Endothelial cell of umbilical vein (primary cell): ENCODE measurements at regions not wholly inside any gene's neighbourhood (a gene's known extent, or its start where the extent isn't known, plus 50 kb on each side); places are given as distances from the start of the nearest gene placed in this dataset.

Experiments
- BruUV-seq: library from RNA; stranded (reverse); fragments of 400-500 nt; replicated peaks from 2 replicates; lab custom pipeline; 2021; lab: Mats Ljungman, UMichigan
- CTCF ChIA-PET: fragments of 300-600, 350-600 bp; sonication (Branson Sonifier 250); formaldehyde crosslinking; loops from one replicate; lab custom pipeline; 2021; ENCODE audit warnings: antibody characterized with exemption, inconsistent platforms; lab: Charles Lee
- POLR2A ChIA-PET: fragments of 300-600, 350-600 bp; sonication (Branson Sonifier 250); formaldehyde crosslinking; loops from one replicate; lab custom pipeline; 2021; ENCODE audit warnings: antibody characterized with exemption, inconsistent platforms; lab: Charles Lee
- DNase-seq: peaks from one replicate; pipeline ENCODE4 v3.0.0-alpha.2; 2011; ENCODE audit warnings: low read depth, low spot score
- FAIRE-seq: peaks from 2 replicates; lab custom pipeline; 2011; peaks lifted over from hg19 to GRCh38; lab: Jason Lieb, UNC
- H2AFZ ChIP-seq: 2 replicates; pipeline ENCODE4 v1.6.0; 2012; ENCODE audit warnings: low read depth, low read length, control low read depth, inconsistent platforms
- H3K27ac ChIP-seq: 2 replicates; pipeline ENCODE4 v1.5.1; 2011; ENCODE audit warnings: low read depth, mild to moderate bottlenecking, control low read depth, low read length, moderate library complexity; ENCODE audit not compliant: insufficient read depth
- H3K27me3 ChIP-seq, 2 experiments: 2 replicates each; pipeline versions ENCODE4 v1.6.0 to v1.6.1; 2011; ENCODE audit warnings: low read length in 2 of 2, mixed read lengths in 1 of 2; ENCODE audit not compliant: control insufficient read depth in 2 of 2, insufficient read depth in 2 of 2
- H3K36me3 ChIP-seq, 2 experiments: 2 replicates in 1 of 2; 3 replicates in 1 of 2; pipeline ENCODE4 v1.5.1; 2011; ENCODE audit warnings: low read length in 2 of 2, mild to moderate bottlenecking in 1 of 2, moderate library complexity in 1 of 2; ENCODE audit not compliant: control insufficient read depth in 2 of 2, insufficient read depth in 2 of 2; ENCODE audit errors: extremely low read depth in 1 of 2
- H3K4me1 ChIP-seq: 3 replicates; pipeline ENCODE4 v1.5.1; 2011; ENCODE audit warnings: mild to moderate bottlenecking, low read length; ENCODE audit not compliant: control insufficient read depth, insufficient read depth; ENCODE audit errors: extremely low read depth
- H3K4me2 ChIP-seq: 2 replicates; pipeline ENCODE4 v1.6.1; 2011; ENCODE audit warnings: low read length, control low read depth, mixed read lengths; ENCODE audit not compliant: insufficient read depth
- H3K4me3 ChIP-seq, 3 experiments: fragments of 200-600 bp in 1 of 3; sonication (generic), shearing (Covaris generic) in 1 of 3; replicated peaks in 1 of 3; 2 replicates each; pipeline ENCODE4 v1.5.1; 2011 to 2016; ENCODE audit warnings: control low read depth in 3 of 3, low read length in 3 of 3, mild to moderate bottlenecking in 2 of 3, inconsistent platforms in 1 of 3, low read depth in 1 of 3, moderate library complexity in 1 of 3; ENCODE audit not compliant: insufficient read depth in 1 of 3
- H3K79me2 ChIP-seq: 2 replicates; pipeline ENCODE4 v1.6.0; 2012; ENCODE audit warnings: low read length, inconsistent platforms; ENCODE audit not compliant: control insufficient read depth, insufficient read depth
- H3K9ac ChIP-seq: replicated peaks from 2 replicates; pipeline ENCODE3; 2011; ENCODE audit warnings: low read length, control low read depth; ENCODE audit not compliant: insufficient read depth; ENCODE audit errors: extremely low read depth
- H3K9me1 ChIP-seq: replicated peaks from 3 replicates; pipeline ENCODE4 v1.6.0; 2011; ENCODE audit warnings: mild to moderate bottlenecking, low read length; ENCODE audit not compliant: control insufficient read depth, insufficient read depth; ENCODE audit errors: extremely low read depth
- H3K9me3 ChIP-seq: replicated peaks from 2 replicates; pipeline ENCODE4 v1.5.1; 2012; ENCODE audit warnings: low read length, inconsistent platforms; ENCODE audit not compliant: control insufficient read depth, insufficient read depth
- H4K20me1 ChIP-seq: replicated peaks from 2 replicates; pipeline ENCODE3; 2011; ENCODE audit warnings: mild to moderate bottlenecking, low read length; ENCODE audit not compliant: control insufficient read depth, insufficient read depth; ENCODE audit errors: extremely low read depth
- CTCF ChIP-seq, 2 donors: IDR thresholded peaks; 1 replicate in 1 of 2; 2 replicates in 1 of 2; pipeline ENCODE4 v1.5.1; 2011; ENCODE audit warnings: low read length in 2 of 2, mild to moderate bottlenecking in 2 of 2, moderate library complexity in 2 of 2, control low read depth in 1 of 2, inconsistent platforms in 1 of 2, low read depth in 1 of 2; ENCODE audit not compliant: insufficient read depth in 1 of 2; ENCODE audit errors: extremely low read depth in 1 of 2
- EZH2 ChIP-seq: IDR thresholded peaks from 2 replicates; pipeline ENCODE4 v1.6.1; 2012; ENCODE audit warnings: borderline replicate concordance, low read depth, mild to moderate bottlenecking, moderate library complexity, low read length, inconsistent platforms; ENCODE audit not compliant: severe bottlenecking
- FOS ChIP-seq: IDR thresholded peaks from 2 replicates; pipeline ENCODE4 v1.6.1; 2011; ENCODE audit warnings: mild to moderate bottlenecking, low read length, moderate library complexity, borderline replicate concordance; ENCODE audit not compliant: insufficient read depth
- GATA2 ChIP-seq: IDR thresholded peaks from 2 replicates; pipeline ENCODE4 v1.7.0; 2011; ENCODE audit warnings: low read depth, mild to moderate bottlenecking, moderate library complexity, mixed read lengths, low read length; ENCODE audit not compliant: insufficient read length, insufficient read depth
- JUN ChIP-seq: IDR thresholded peaks from 2 replicates; pipeline ENCODE4 v1.6.1; 2011; ENCODE audit warnings: borderline replicate concordance, low read depth; ENCODE audit not compliant: insufficient read length, insufficient read depth
- MAX ChIP-seq: IDR thresholded peaks from 2 replicates; pipeline ENCODE4 v1.6.1; 2011; ENCODE audit not compliant: insufficient read depth, insufficient read length
- MYC ChIP-seq: IDR thresholded peaks from one replicate; pipeline ENCODE4 v1.6.1; 2011; ENCODE audit warnings: mild to moderate bottlenecking, low read depth, low read length
- POLR2A ChIP-seq: IDR thresholded peaks from 2 replicates; pipeline ENCODE4 v1.6.1; 2012; ENCODE audit warnings: low read depth, mild to moderate bottlenecking, control low read depth, low read length
- POLR2AphosphoS5 ChIP-seq: IDR thresholded peaks from 2 replicates; pipeline ENCODE4 v1.6.1; 2012; ENCODE audit warnings: low read depth, mild to moderate bottlenecking, control low read depth, low read length, moderate library complexity; ENCODE audit not compliant: insufficient read depth
- dilution Hi-C: fragments of 300-500 bp; cut with MboI; formaldehyde crosslinking; loops from one replicate; pipeline ENCODE4 v1.15.0; 2019; ENCODE audit warnings: low sequenced_read_pairs; ENCODE audit not compliant: extremely low pct_ligation_motif_present
- intact Hi-C: fragments of 100-400 bp; cut with micrococcal nuclease; formaldehyde crosslinking; loops from one replicate; pipeline ENCODE4 v1.10.0; 2022

- H2AFZ ChIP-seq: no peak overlapping the region
- H4K20me1 ChIP-seq: no peaks in the 10 kb centered on the region
- FAIRE-seq (no peak), DNase-seq (no peak)
- ChIA-PET CTCF (interaction anchor here (1.6 to 2.3 kb wide), 3 partner anchors 25 to 500 kb away, joined by 4 to 10 read pairs (median 5); no protein-coding TSS in a partner anchor), POLR2A (no interaction called here)
- intact Hi-C loops (no loop called here), dilution Hi-C loops (no loop called here)
- H3K79me2 ChIP-seq: no peaks in the 10 kb centered on the region
- no peak overlapping the region for H3K4me2 ChIP-seq
- peaks cover 44% of the 10 kb centered on the region for H3K4me1 ChIP-seq
- H3K9me1 ChIP-seq: no peaks in the 10 kb centered on the region
- H3K36me3 ChIP-seq: no peaks in the 10 kb centered on the region
- no peak overlapping the region for H3K4me3 ChIP-seq
- H3K27me3 ChIP-seq: no peaks in the 10 kb centered on the region
- H3K27ac ChIP-seq: peak overlapping the region; percentile 95
- no peaks in the 10 kb centered on the region for H3K9me3 ChIP-seq
- H3K9ac ChIP-seq: no peak overlapping the region
- TF ChIP-seq MYC (no peak), CTCF (IDR thresholded peaks at IDR 0.05; ENCODE audit: extremely low read depth in 1 of 2, insufficient read depth in 1 of 2, low read depth in 1 of 2, low read length in 2 of 2) (no peak), FOS (no peak), MAX (no peak), GATA2 (no peak), JUN (no peak), EZH2 (no peak), POLR2AphosphoS5 (no peak), POLR2A (no peak)
- BruUV-seq: no TSS peak
Measured at GRCh38 chr3:30542897-30543296, 63.5 kb upstream of the TGFBR2 start.
